Glutamatergic neuron (in vitro differentiated cells): ENCODE measurements at regions not wholly inside any gene's neighbourhood (a gene's known extent, or its start where the extent isn't known, plus 50 kb on each side); places are given as distances from the start of the nearest gene placed in this dataset.

Experiments used
- DNase-seq: peaks from one replicate; pipeline ENCODE4 v3.0.0; 2022
- H3K27ac Mint-ChIP-seq: one replicate; pipeline ENCODE4 v1.8.0; 2020; ENCODE audit warnings: mild to moderate bottlenecking, mixed read lengths, inconsistent platforms; ENCODE audit not compliant: unreplicated experiment
- H3K27me3 Mint-ChIP-seq: one replicate; pipeline ENCODE4 v1.8.0; 2020; ENCODE audit warnings: mild to moderate bottlenecking, moderate library complexity, mixed read lengths, inconsistent platforms; ENCODE audit not compliant: unreplicated experiment
- H3K36me3 Mint-ChIP-seq: one replicate; pipeline ENCODE4 v1.8.0; 2020; ENCODE audit warnings: mild to moderate bottlenecking, mixed read lengths, inconsistent platforms; ENCODE audit not compliant: unreplicated experiment
- H3K4me1 Mint-ChIP-seq: one replicate; pipeline ENCODE4 v1.8.0; 2020; ENCODE audit warnings: mild to moderate bottlenecking, low read depth, mixed read lengths, inconsistent platforms; ENCODE audit not compliant: unreplicated experiment
- H3K4me3 Mint-ChIP-seq: one replicate; pipeline ENCODE4 v1.8.0; 2020; ENCODE audit warnings: mild to moderate bottlenecking, mixed read lengths, inconsistent platforms; ENCODE audit not compliant: unreplicated experiment
- H3K9me3 Mint-ChIP-seq: one replicate; pipeline ENCODE4 v1.8.0; 2020; ENCODE audit warnings: mild to moderate bottlenecking, moderate library complexity, mixed read lengths, inconsistent platforms; ENCODE audit not compliant: unreplicated experiment
- CTCF ChIP-seq: fragments of 200-600 bp; sonication (generic); IDR thresholded peaks from one replicate; pipeline ENCODE4 v1.5.0; 2021; ENCODE audit not compliant: partially characterized antibody, unreplicated experiment

GRCh38 chr1:177366091-177366490 lies 195.3 kb downstream of the BRINP2 start:
- Mint-ChIP-seq H3K27me3 (no peaks in the 10 kb centered on the region), H3K9me3 (no peaks in the 10 kb centered on the region), H3K27ac (no peak overlapping the region)

DNA sequence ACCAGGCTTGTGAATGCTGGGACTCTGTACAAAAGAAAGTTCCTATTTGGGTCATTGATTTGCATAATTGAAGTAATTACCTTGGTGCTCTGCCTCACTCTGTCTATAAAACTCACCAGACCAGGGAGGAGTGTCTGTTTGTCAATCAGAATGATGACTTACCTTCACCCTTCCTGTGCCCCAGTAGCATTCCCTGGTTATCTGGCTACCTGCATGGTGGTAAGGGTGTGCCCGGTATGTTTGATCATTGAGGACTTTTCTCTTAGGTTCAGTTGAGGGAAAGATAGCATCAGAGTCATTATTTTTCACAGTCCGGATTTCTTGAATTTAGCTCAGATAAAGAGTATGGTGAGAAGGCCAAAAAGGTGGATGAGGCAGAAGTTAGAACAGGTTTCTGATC lies 190.0 kb downstream of the BRINP2 start:
- Mint-ChIP-seq H3K4me3 (no peak overlapping the region), H3K27ac (no peak overlapping the region), H3K4me1 (no peaks in the 10 kb centered on the region), H3K27me3 (no peaks in the 10 kb centered on the region), H3K36me3 (no peaks in the 10 kb centered on the region), H3K9me3 (no peaks in the 10 kb centered on the region)
- no peak for TF ChIP-seq CTCF
- no peak for DNase-seq

More at GRCh38 chr1:177366091-177366490, 195.3 kb downstream of the BRINP2 start:
- Mint-ChIP-seq H3K36me3 (no peaks in the 10 kb centered on the region), H3K4me3 (no peak overlapping the region), H3K4me1 (no peaks in the 10 kb centered on the region)
- no peak for DNase-seq
- no peak for TF ChIP-seq CTCF

DNA sequence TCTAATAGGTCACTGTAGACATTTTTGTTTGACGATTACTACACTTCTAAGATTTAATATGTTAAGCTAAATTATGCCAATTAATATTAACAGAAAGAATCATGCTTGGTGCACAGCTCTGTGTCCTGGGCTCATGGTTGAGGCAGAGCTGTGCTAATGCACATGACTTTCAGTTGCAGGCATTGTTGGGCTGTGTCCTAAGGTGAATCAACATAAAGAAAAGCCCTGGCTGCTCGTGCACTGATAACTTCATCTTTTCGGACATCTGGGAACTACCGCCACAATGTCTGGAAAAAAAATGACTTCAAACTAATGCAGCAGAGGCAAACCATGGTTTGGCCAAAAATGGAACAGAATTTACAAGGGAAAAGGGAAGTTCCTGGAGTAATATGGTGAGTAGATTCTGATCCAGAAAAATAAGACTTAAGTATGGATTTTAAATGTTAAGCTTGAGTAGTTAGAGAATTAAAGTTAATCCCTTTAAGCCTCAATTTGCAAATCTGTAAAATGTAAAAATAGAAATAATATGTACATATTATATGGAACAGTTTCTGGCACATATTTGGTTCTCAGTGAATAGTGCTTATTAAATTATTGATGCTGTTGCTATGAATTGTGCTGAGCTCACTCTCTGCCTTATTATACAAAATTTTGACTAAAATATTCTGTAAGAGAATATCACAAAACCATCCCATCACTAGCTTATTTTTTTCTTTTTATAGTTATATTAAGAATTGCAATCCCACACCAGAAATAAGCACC lies 186.1 kb downstream of the BRINP2 start:
- Mint-ChIP-seq H3K27ac (no peak overlapping the region), H3K36me3 (no peaks in the 10 kb centered on the region), H3K9me3 (peaks cover 2% of the 10 kb centered on the region), H3K4me1 (no peaks in the 10 kb centered on the region), H3K27me3 (no peaks in the 10 kb centered on the region), H3K4me3 (no peak overlapping the region)
- TF ChIP-seq CTCF = no peak
- no peak for DNase-seq

GRCh38 chr1:177355575-177355974 lies 184.8 kb downstream of the BRINP2 start:
- Mint-ChIP-seq H3K4me1 (no peaks in the 10 kb centered on the region), H3K9me3 (peaks cover 2% of the 10 kb centered on the region), H3K27ac (no peak overlapping the region), H3K36me3 (no peaks in the 10 kb centered on the region), H3K4me3 (no peak overlapping the region), H3K27me3 (no peaks in the 10 kb centered on the region)
- TF ChIP-seq CTCF = peak; percentile 45
- peak; percentile 40 for DNase-seq

DNA sequence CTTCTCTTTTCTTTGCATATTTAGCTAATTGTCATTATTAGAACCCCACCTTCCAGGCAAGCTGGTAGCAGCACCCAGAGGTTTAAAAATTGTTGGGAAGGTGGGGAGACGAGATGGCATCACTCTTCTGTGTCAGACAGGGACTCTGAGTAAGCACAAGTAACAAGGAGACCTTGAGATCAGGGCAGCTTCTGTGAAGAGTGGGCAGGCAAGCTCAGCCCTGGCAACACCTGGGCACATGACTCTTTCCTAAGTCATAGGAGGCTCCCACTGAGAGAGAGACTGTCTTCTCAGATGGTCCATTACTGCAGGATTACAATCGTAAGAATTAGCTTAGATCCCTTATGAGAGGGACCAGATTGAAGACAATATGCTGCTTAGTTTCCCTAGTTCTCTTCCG lies 183.5 kb downstream of the BRINP2 start:
- Mint-ChIP-seq H3K27ac (no peak overlapping the region), H3K9me3 (peaks cover 2% of the 10 kb centered on the region), H3K4me1 (no peaks in the 10 kb centered on the region), H3K36me3 (no peaks in the 10 kb centered on the region), H3K4me3 (no peak overlapping the region), H3K27me3 (no peaks in the 10 kb centered on the region)
- no peak for TF ChIP-seq CTCF
- DNase-seq = no peak
